Astrocyte (in vitro differentiated cells and primary cell): ENCODE measurements at regions not wholly inside any gene's neighbourhood (a gene's known extent, or its start where the extent isn't known, plus 50 kb on each side); places are given as distances from the start of the nearest gene placed in this dataset.

Experiments
- CTCF ChIP-seq: IDR thresholded peaks from 2 replicates; pipeline ENCODE4 v1.5.1; 2011; ENCODE audit warnings: low read depth, mild to moderate bottlenecking, inconsistent platforms, low read length, moderate library complexity; ENCODE audit not compliant: insufficient read depth
- EZH2 ChIP-seq: IDR thresholded peaks from 2 replicates; pipeline ENCODE4 v1.6.1; 2012; ENCODE audit warnings: mild to moderate bottlenecking, low read length, inconsistent platforms; ENCODE audit not compliant: insufficient read depth

DNA sequence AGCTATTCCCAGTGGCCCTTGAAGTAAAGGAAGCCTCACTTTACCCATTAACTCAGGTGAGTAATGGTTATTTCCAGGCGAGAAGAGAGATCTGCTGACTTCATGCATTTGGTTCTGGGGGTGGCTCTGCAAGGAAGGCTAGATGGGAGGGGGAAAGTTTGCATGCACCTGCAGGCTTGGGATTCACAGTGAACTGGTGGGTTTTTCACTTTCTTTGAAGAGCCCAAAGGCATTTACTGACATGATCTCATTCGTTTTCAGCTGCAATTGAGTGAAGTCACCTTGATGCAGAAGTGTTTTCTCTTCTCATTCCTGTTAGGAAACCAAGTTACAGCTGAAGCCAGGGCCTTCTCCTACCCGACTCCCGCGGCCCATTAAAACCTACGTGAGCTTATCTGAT is 131.0 kb upstream of the N4BP1 start:
- no peak for TF ChIP-seq CTCF
- no peak for TF ChIP-seq EZH2
